CD4-positive, alpha-beta T cell (primary cell): ENCODE measurements at regions not wholly inside any gene's neighbourhood (a gene's known extent, or its start where the extent isn't known, plus 50 kb on each side); places are given as distances from the start of the nearest gene placed in this dataset.

Source experiments
- ATAC-seq: fragments of 200-7000 bp; cut with Tn5 transposase; one replicate; pipeline ENCODE4 v1.10.0; 2022; ENCODE audit warnings: mild to moderate bottlenecking; ENCODE audit not compliant: poor library complexity
- CTCF ChIA-PET: fragments of 350-600 bp; sonication (Branson Sonifier 250); formaldehyde crosslinking; loops from one replicate; lab custom pipeline; 2021; ENCODE audit warnings: antibody characterized with exemption, inconsistent platforms; lab: Charles Lee
- POLR2A ChIA-PET: fragments of 350-600 bp; sonication (Branson Sonifier 250); formaldehyde crosslinking; loops from one replicate; lab custom pipeline; 2021; ENCODE audit warnings: antibody characterized with exemption, inconsistent platforms; lab: Charles Lee
- DNase-seq, 14 experiments: peaks; one replicate each; pipeline ENCODE4 v3.0.0-alpha.2; 2013 to 2020; ENCODE audit warnings: mixed read lengths in 2 of 14
- H3K27ac ChIP-seq, 2 donors: one replicate each; pipeline versions ENCODE4 v1.5.1 to v1.7.0; 2013; ENCODE audit warnings: low read length in 2 of 2, low read depth in 1 of 2, mild to moderate bottlenecking in 1 of 2
- H3K27me3 ChIP-seq, 2 experiments: 1 replicate in 1 of 2; 2 replicates in 1 of 2; pipeline versions ENCODE4 v1.6.1 to v1.7.0; 2013; ENCODE audit warnings: low read length in 2 of 2, control low read depth in 1 of 2, mild to moderate bottlenecking in 1 of 2, moderate library complexity in 1 of 2; ENCODE audit not compliant: insufficient read depth in 2 of 2, control insufficient read depth in 1 of 2
- H3K36me3 ChIP-seq: one replicate; pipeline ENCODE4 v1.6.1; 2013; ENCODE audit warnings: low read length, control low read depth; ENCODE audit not compliant: insufficient read depth
- H3K4me1 ChIP-seq: one replicate; pipeline ENCODE4 v1.6.1; 2013; ENCODE audit warnings: low read length, control low read depth; ENCODE audit not compliant: insufficient read depth
- H3K4me3 ChIP-seq: one replicate; pipeline ENCODE4 v1.5.1; 2013; ENCODE audit warnings: mild to moderate bottlenecking, low read length, moderate library complexity
- H3K9me3 ChIP-seq, 2 experiments: 1 replicate in 1 of 2; 2 replicates in 1 of 2; pipeline versions ENCODE4 v1.6.1 to v1.7.0; 2013; ENCODE audit warnings: low read length in 2 of 2, mild to moderate bottlenecking in 2 of 2, control low read depth in 1 of 2, moderate library complexity in 1 of 2; ENCODE audit not compliant: control insufficient read depth in 1 of 2, insufficient read depth in 1 of 2
- H3K27ac Mint-ChIP-seq: one replicate; pipeline ENCODE4 v1.8.0; 2020; ENCODE audit warnings: mixed read lengths
- H3K27me3 Mint-ChIP-seq: one replicate; pipeline ENCODE4 v1.8.0; 2021; ENCODE audit warnings: mixed read lengths
- H3K36me3 Mint-ChIP-seq: one replicate; pipeline ENCODE4 v1.8.0; 2021; ENCODE audit warnings: low read depth, mixed read lengths
- H3K4me1 Mint-ChIP-seq: one replicate; pipeline ENCODE4 v1.8.0; 2021; ENCODE audit warnings: low read depth, mixed read lengths
- H3K4me3 Mint-ChIP-seq: one replicate; pipeline ENCODE4 v1.8.0; 2020; ENCODE audit warnings: mild to moderate bottlenecking, mixed read lengths
- H3K9me3 Mint-ChIP-seq: one replicate; pipeline ENCODE4 v1.8.0; 2020; ENCODE audit warnings: mixed read lengths
- intact Hi-C, 2 experiments: fragments of 100-400 bp; cut with DNase I in 1 of 2; cut with micrococcal nuclease in 1 of 2; formaldehyde crosslinking; loops; one replicate each; pipeline versions ENCODE4 v1.15.1 to v1.9.0; 2023 to 2025; cut with DNase I, micrococcal nuclease
- TF ChIP-seq, protein P1 (sequence below): fragments of 200-600 bp; IDR thresholded peaks from one replicate; pipeline ENCODE4 v1.8.0; 2022; ENCODE audit warnings: antibody characterized with exemption, mild to moderate bottlenecking

DNA sequence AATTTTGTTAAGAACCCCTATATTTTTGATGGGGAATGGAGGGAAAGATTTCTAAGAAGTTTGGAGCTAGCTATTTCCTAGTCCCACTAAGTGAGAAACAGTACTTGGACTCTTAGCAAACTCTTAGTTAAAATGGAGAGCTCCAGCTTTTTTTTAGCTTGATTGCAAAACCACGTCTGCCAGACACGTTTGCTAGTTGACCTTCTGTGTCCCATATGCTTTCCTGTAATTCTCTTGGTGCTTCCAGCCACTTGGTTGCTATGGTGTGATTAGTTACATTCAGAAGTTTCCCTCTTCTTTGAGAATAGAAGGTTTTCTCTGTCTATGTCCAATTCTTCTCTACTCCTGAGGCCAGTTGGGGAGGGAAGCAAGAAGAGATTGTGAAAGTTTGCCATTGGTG lies 417.0 kb upstream of the TLE4 start:
- intact Hi-C loops, result no loop called here
- H3K9me3 ChIP-seq, result peaks cover 0 to 4% of the 10 kb centered on the region in 2 experiments
- H3K27ac Mint-ChIP-seq, result no peak overlapping the region
- no peak overlapping the region for H3K27ac ChIP-seq
- H3K4me1 ChIP-seq, result no peaks in the 10 kb centered on the region
- H3K36me3 ChIP-seq, result no peaks in the 10 kb centered on the region
- POLR2A ChIA-PET, result no interaction called here
- H3K4me3 ChIP-seq, result no peak overlapping the region
- DNase-seq (no peak), ATAC-seq (no peak)
- H3K4me1 Mint-ChIP-seq, result no peaks in the 10 kb centered on the region
- H3K27me3 ChIP-seq, result no peaks in the 10 kb centered on the region
- H3K36me3 Mint-ChIP-seq, result no peaks in the 10 kb centered on the region
- no peaks in the 10 kb centered on the region for H3K27me3 Mint-ChIP-seq
- TF ChIP-seq, protein P1, sequence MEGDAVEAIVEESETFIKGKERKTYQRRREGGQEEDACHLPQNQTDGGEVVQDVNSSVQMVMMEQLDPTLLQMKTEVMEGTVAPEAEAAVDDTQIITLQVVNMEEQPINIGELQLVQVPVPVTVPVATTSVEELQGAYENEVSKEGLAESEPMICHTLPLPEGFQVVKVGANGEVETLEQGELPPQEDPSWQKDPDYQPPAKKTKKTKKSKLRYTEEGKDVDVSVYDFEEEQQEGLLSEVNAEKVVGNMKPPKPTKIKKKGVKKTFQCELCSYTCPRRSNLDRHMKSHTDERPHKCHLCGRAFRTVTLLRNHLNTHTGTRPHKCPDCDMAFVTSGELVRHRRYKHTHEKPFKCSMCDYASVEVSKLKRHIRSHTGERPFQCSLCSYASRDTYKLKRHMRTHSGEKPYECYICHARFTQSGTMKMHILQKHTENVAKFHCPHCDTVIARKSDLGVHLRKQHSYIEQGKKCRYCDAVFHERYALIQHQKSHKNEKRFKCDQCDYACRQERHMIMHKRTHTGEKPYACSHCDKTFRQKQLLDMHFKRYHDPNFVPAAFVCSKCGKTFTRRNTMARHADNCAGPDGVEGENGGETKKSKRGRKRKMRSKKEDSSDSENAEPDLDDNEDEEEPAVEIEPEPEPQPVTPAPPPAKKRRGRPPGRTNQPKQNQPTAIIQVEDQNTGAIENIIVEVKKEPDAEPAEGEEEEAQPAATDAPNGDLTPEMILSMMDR, result no peak
- H3K9me3 Mint-ChIP-seq, result no peaks in the 10 kb centered on the region
- CTCF ChIA-PET, result no interaction called here
- no peak overlapping the region for H3K4me3 Mint-ChIP-seq

DNA sequence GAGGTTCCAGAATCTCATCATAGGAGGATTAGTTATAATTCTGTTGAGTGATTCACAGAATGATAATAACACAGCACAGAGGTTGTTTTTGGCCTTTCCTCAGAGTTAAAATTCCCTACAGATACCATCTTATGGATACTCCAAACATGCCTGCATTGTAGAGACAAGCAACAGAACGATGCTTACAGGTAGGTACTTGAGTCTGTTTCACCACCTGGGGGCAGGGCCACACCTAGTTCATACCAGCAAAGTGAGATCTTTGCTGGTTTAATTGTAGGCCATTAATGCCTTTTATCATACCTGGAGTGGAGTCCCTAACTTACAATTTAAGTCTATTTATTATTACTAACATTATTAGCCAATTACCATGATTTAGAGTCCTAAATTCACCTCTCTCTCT lies 416.5 kb upstream of the TLE4 start:
- H3K27me3 Mint-ChIP-seq, result no peaks in the 10 kb centered on the region
- H3K36me3 Mint-ChIP-seq, result no peaks in the 10 kb centered on the region
- H3K9me3 ChIP-seq, result peaks cover 0 to 2% of the 10 kb centered on the region in 2 experiments
- no peaks in the 10 kb centered on the region for H3K9me3 Mint-ChIP-seq
- no peaks in the 10 kb centered on the region for H3K4me1 Mint-ChIP-seq
- CTCF ChIA-PET, result no interaction called here
- no peak overlapping the region for H3K4me3 Mint-ChIP-seq
- H3K27ac Mint-ChIP-seq, result no peak overlapping the region
- TF ChIP-seq, protein P1, result no peak
- H3K36me3 ChIP-seq, result no peaks in the 10 kb centered on the region
- H3K27ac ChIP-seq, result no peak overlapping the region
- intact Hi-C loops, result no loop called here
- ATAC-seq (no peak), DNase-seq (peak in 2 of 14 experiments; percentile 3 to 4)
- POLR2A ChIA-PET, result no interaction called here
- no peak overlapping the region for H3K4me3 ChIP-seq
- no peaks in the 10 kb centered on the region for H3K4me1 ChIP-seq
- no peaks in the 10 kb centered on the region for H3K27me3 ChIP-seq

DNA sequence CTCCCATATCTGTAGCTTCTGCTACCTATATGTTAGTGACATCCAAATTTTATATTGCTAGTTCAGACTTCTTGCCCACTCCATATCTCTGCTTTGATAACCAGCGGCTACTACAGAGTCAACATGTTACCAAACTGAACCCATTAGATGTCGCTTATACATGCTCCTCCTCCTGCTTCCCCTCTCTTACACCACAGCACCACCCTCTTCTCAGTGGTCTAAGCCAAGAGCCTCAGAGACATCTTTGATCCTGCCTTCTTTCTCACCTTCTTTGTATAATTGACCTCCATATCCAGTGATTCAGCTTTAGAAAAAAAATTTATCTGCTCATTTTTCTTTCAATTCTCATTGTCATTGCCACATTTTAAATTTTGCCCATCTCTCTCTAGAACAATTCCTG lies 408.2 kb upstream of the TLE4 start:
- TF ChIP-seq, protein P1, result no peak
- no peaks in the 10 kb centered on the region for H3K9me3 Mint-ChIP-seq
- Histone ChIP-seq H3K4me3 (no peak overlapping the region), H3K4me1 (no peaks in the 10 kb centered on the region), H3K36me3 (no peaks in the 10 kb centered on the region), H3K27ac (no peak overlapping the region), H3K9me3 (no peaks in the 10 kb centered on the region), H3K27me3 (no peaks in the 10 kb centered on the region)
- no peaks in the 10 kb centered on the region for H3K4me1 Mint-ChIP-seq
- peaks cover 18% of the 10 kb centered on the region for H3K27me3 Mint-ChIP-seq
- ATAC-seq (no peak), DNase-seq (no peak)
- H3K4me3 Mint-ChIP-seq, result no peak overlapping the region
- POLR2A ChIA-PET, result no interaction called here
- no peaks in the 10 kb centered on the region for H3K36me3 Mint-ChIP-seq
- CTCF ChIA-PET, result no interaction called here
- H3K27ac Mint-ChIP-seq, result no peak overlapping the region
- intact Hi-C loops, result no loop called here
